GM12875 (cell line): ENCODE measurements at regions not wholly inside any gene's neighbourhood (a gene's known extent, or its start where the extent isn't known, plus 50 kb on each side); places are given as distances from the start of the nearest gene placed in this dataset.

Source experiments
- H3K4me3 ChIP-seq: one replicate; pipeline ENCODE4 v1.5.1; 2011; ENCODE audit warnings: low read depth, low read length, control low read depth
- CTCF ChIP-seq: IDR thresholded peaks from 2 replicates; pipeline ENCODE4 v1.5.1; 2011; ENCODE audit warnings: low read depth, mild to moderate bottlenecking, control low read depth, inconsistent platforms, low read length, moderate library complexity, borderline replicate concordance; ENCODE audit not compliant: insufficient read depth

- no peak for TF ChIP-seq CTCF
Observed at GRCh38 chr6:164855281-164855680, 454.1 kb downstream of the C6orf118 start.

GRCh38 chr6:164854526-164854925, 454.9 kb downstream of the C6orf118 start:
- no peak overlapping the region for H3K4me3 ChIP-seq
- TF ChIP-seq CTCF = no peak

More at GRCh38 chr6:164855281-164855680, 454.1 kb downstream of the C6orf118 start:
- H3K4me3 ChIP-seq = no peak overlapping the region

- no peak for TF ChIP-seq CTCF
- H3K4me3 ChIP-seq = no peak overlapping the region
Observed at GRCh38 chr6:164845773-164846172, 463.6 kb downstream of the C6orf118 start.

- H3K4me3 ChIP-seq = no peak overlapping the region
- no peak for TF ChIP-seq CTCF
Observed at GRCh38 chr6:164842085-164842484, 467.3 kb downstream of the C6orf118 start.

- no peak overlapping the region for H3K4me3 ChIP-seq
- no peak for TF ChIP-seq CTCF
Observed at GRCh38 chr6:164838068-164838615, 471.3 kb downstream of the C6orf118 start.

- TF ChIP-seq CTCF = no peak
- no peak overlapping the region for H3K4me3 ChIP-seq
Observed at GRCh38 chr6:164836486-164836885, 472.9 kb downstream of the C6orf118 start.

GRCh38 chr6:164832410-164832809, 477.0 kb downstream of the C6orf118 start:
- no peak overlapping the region for H3K4me3 ChIP-seq
- no peak for TF ChIP-seq CTCF
